HepG2 (cell line): ENCODE measurements at regions not wholly inside any gene's neighbourhood (a gene's known extent, or its start where the extent isn't known, plus 50 kb on each side); places are given as distances from the start of the nearest gene placed in this dataset.

Source experiments
- ATAC-seq: fragments of 200-7000 bp; cut with Tn5 transposase; 3 replicates; pipeline ENCODE4 v1.9.1; 2020; ENCODE audit warnings: mild to moderate bottlenecking, moderate library complexity
- BruUV-seq: library from RNA; stranded (reverse); fragments of 400-500 nt; replicated peaks from 2 replicates; lab custom pipeline; 2021; lab: Mats Ljungman, UMichigan
- CTCF ChIA-PET: fragments of 300-600 bp; formaldehyde crosslinking; extraction: SDS; loops from one replicate; lab custom pipeline; 2021; ENCODE audit warnings: low total read pairs, inconsistent platforms, low intra/inter-chr PET ratio; lab: Yijun Ruan, JAX
- POLR2A ChIA-PET: fragments of 350-600 bp; sonication (Branson Sonifier 250); formaldehyde crosslinking; loops from one replicate; lab custom pipeline; 2020; ENCODE audit warnings: antibody characterized with exemption, inconsistent platforms; lab: Yijun Ruan, JAX
- DNase-seq: peaks from one replicate; pipeline ENCODE4 v3.0.0-alpha.2; 2015; ENCODE audit warnings: low spot score
- FAIRE-seq: peaks from 3 replicates; lab custom pipeline; 2011; peaks lifted over from hg19 to GRCh38; lab: Jason Lieb, UNC
- H2AFZ ChIP-seq: one replicate; pipeline ENCODE4 v1.6.1; 2011; ENCODE audit warnings: low read length, inconsistent platforms
- H3K27ac ChIP-seq: fragments of 300-600 bp; 3 replicates; pipeline ENCODE4 v1.8.0; 2011; ENCODE audit warnings: mixed run types, mild to moderate bottlenecking, mixed read lengths, low read length, inconsistent platforms; ENCODE audit not compliant: insufficient read depth; ENCODE audit errors: extremely low read length
- H3K27me3 ChIP-seq, 2 experiments: fragments of 200-600 bp in 1 of 2; 2 replicates in 1 of 2; 3 replicates in 1 of 2; pipeline versions ENCODE4 v1.6.0 to v1.8.0; 2011; ENCODE audit warnings: low read length in 2 of 2, mild to moderate bottlenecking in 2 of 2, moderate library complexity in 2 of 2, inconsistent platforms in 1 of 2; ENCODE audit not compliant: insufficient read depth in 2 of 2, control insufficient read depth in 1 of 2
- H3K36me3 ChIP-seq, 2 experiments: fragments of 200-600 bp in 1 of 2; replicated peaks in 1 of 2; 2 replicates in 1 of 2; 3 replicates in 1 of 2; pipeline versions ENCODE4 v1.5.1 to v1.8.0; 2011; ENCODE audit warnings: low read length in 2 of 2, inconsistent platforms in 1 of 2; ENCODE audit not compliant: insufficient read depth in 2 of 2, control insufficient read depth in 1 of 2
- H3K4me1 ChIP-seq: 2 replicates; pipeline ENCODE4 v1.5.1; 2012; ENCODE audit warnings: low read length, inconsistent platforms; ENCODE audit not compliant: insufficient read depth
- H3K4me2 ChIP-seq: 2 replicates; pipeline ENCODE4 v1.6.0; 2011; ENCODE audit warnings: low read depth, low read length, inconsistent platforms
- H3K4me3 ChIP-seq, 3 experiments: fragments of 200-600 bp in 1 of 3; sonication (generic), shearing (Covaris generic) in 1 of 3; replicated peaks in 1 of 3; 2 replicates each; pipeline ENCODE4 v1.5.1; 2011 to 2016; ENCODE audit warnings: low read length in 3 of 3, inconsistent platforms in 2 of 3, low read depth in 2 of 3, mild to moderate bottlenecking in 2 of 3, control low read depth in 1 of 3, mixed read lengths in 1 of 3; ENCODE audit not compliant: insufficient read depth in 1 of 3
- H3K79me2 ChIP-seq: one replicate; pipeline ENCODE4 v1.6.1; 2011; ENCODE audit warnings: low read length, inconsistent platforms; ENCODE audit not compliant: insufficient read depth
- H3K9ac ChIP-seq: 2 replicates; pipeline ENCODE4 v1.6.0; 2011; ENCODE audit warnings: mild to moderate bottlenecking, low read depth, low read length, inconsistent platforms; ENCODE audit not compliant: insufficient read depth
- H3K9me3 ChIP-seq: 2 replicates; pipeline ENCODE4 v1.5.1; 2012; ENCODE audit warnings: mild to moderate bottlenecking, low read length
- H4K20me1 ChIP-seq: 2 replicates; pipeline ENCODE4 v1.6.0; 2011; ENCODE audit warnings: inconsistent platforms, mild to moderate bottlenecking, low read length, moderate library complexity; ENCODE audit not compliant: insufficient read depth
- ELF4 ChIP-seq: sonication (generic); formaldehyde crosslinking; IDR thresholded peaks from 2 replicates; pipeline ENCODE4 v1.5.0; 2020; ENCODE audit warnings: missing genetic modification reagents, mild to moderate bottlenecking, moderate library complexity, borderline replicate concordance
- MLLT10 ChIP-seq: sonication (generic); formaldehyde crosslinking; IDR thresholded peaks from 2 replicates; pipeline ENCODE4 v1.4.0; 2020; ENCODE audit warnings: missing genetic modification reagents
- MTF1 ChIP-seq: sonication (generic); formaldehyde crosslinking; IDR thresholded peaks from 2 replicates; pipeline ENCODE4 v1.5.0; 2020; ENCODE audit warnings: missing genetic modification reagents
- NR2F6 ChIP-seq, 2 experiments: IDR thresholded peaks; 2 replicates each; pipeline ENCODE4 v1.6.1; 2016; ENCODE audit warnings: antibody characterized with exemption in 1 of 2, mild to moderate bottlenecking in 1 of 2
- POGZ ChIP-seq: sonication (generic); formaldehyde crosslinking; IDR thresholded peaks from 2 replicates; pipeline ENCODE4 v1.4.0; 2020; ENCODE audit warnings: mild to moderate bottlenecking, missing genetic modification reagents
- SRSF4 ChIP-seq: fragments of 200-400 bp; formaldehyde crosslinking; IDR thresholded peaks from one replicate; pipeline ENCODE4 v1.6.1; 2018; ENCODE audit warnings: mild to moderate bottlenecking, low read depth, low read length, moderate library complexity; ENCODE audit not compliant: poor library complexity, severe bottlenecking
- ZNF225 ChIP-seq: sonication (generic); formaldehyde crosslinking; IDR thresholded peaks from 2 replicates; pipeline ENCODE4 v1.4.0; 2020; ENCODE audit warnings: mild to moderate bottlenecking, missing genetic modification reagents
- ZSCAN29 ChIP-seq: sonication (generic); formaldehyde crosslinking; conservative IDR thresholded peaks from 2 replicates; pipeline ENCODE4 v1.4.0; 2020; ENCODE audit warnings: mild to moderate bottlenecking, missing genetic modification reagents
- WGBS: methylation state at CpG from one replicate; pipeline ENCODE4 v1.1.6; 2017; ENCODE audit warnings: low lambda C conversion rate; 5-methylcytosine and 5-hydroxymethylcytosine counted together
- in situ Hi-C: cut with HindIII; loops from 2 replicates; pipeline ENCODE4 v1.10.0; 2017; ENCODE audit warnings: low pct_unique_long_range_greater_than_20kb; ENCODE audit not compliant: extremely low pct_ligation_motif_present
- intact Hi-C: fragments of 100-400 bp; cut with micrococcal nuclease; formaldehyde crosslinking; loops from one replicate; pipeline ENCODE4 v1.10.0; 2022; ENCODE audit not compliant: unreplicated experiment
- TF ChIP-seq, protein P1 (sequence below): sonication (generic); formaldehyde crosslinking; IDR thresholded peaks from 2 replicates; pipeline ENCODE4 v1.5.0; 2020; ENCODE audit warnings: mild to moderate bottlenecking, missing genetic modification reagents, borderline replicate concordance
- TF ChIP-seq, protein P2 (sequence below): IDR thresholded peaks from 2 replicates; pipeline ENCODE4 v1.6.1; 2016; ENCODE audit warnings: missing compliant biosample characterization, missing genetic modification reagents, borderline replicate concordance

DNA sequence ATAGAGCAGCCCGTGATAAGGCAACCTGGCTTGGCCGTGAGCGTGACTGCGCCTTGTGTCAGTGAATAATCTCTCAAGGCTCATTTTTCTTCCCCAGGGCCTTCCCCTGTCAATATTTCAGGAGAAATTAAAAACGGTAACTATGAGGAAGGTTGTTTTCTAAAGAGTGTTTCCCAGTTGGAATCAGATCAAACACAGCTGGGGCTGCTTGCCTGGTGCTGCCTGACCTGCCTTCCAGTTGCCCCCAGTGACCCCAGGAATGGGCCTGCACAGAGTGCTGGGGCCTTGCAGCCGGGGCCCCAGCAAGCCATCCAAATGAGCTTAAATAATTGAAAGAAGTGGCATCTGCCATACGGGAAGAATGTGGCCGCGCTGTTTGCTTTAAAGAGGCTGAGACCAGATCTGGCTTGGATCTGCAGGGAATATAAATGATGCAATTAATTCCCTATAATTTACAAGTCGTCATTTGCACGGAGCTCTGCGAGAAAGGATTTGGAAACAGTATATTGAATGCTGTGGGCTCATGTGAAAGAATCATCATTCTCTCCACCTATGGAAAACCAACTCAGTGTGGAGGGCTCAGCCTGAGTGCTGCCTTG lies 203.9 kb downstream of the C1orf94 start:
- 21% methylated on average over 12 of the region's 12 CpGs for WGBS
- no TSS peak for BruUV-seq

DNA sequence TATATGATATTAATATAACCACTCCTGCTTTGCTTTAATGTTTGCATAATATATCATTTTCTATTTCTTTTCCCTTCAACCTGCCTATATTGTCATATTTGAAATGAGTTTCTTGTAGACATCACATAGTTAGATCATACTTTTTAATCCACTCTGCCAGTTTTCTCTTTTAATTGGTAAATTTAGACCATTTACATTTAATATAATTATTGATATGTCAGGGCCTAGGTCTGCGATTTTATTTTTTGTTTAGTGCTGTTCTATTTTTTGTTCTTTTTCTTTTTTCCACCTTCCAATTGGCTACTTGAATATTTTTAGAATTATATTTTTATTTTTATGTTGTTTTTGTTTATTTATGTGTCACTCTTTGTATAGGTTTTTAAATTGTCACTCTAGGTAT lies 213.3 kb downstream of the C1orf94 start:
- in situ Hi-C loops = no loop called here
- no TSS peak for BruUV-seq
- FAIRE-seq = no peak
- no peak overlapping the region for H3K9ac ChIP-seq
- no peak overlapping the region for H3K4me3 ChIP-seq
- H4K20me1 ChIP-seq = no peaks in the 10 kb centered on the region
- no peaks in the 10 kb centered on the region for H3K79me2 ChIP-seq
- H2AFZ ChIP-seq = no peak overlapping the region
- no peaks in the 10 kb centered on the region for H3K36me3 ChIP-seq
- H3K9me3 ChIP-seq = no peaks in the 10 kb centered on the region
- intact Hi-C loops = no loop called here
- POLR2A ChIA-PET = no interaction called here
- 0% methylated on average over 1 of the region's 1 CpG for WGBS
- no peak overlapping the region for H3K27ac ChIP-seq
- no peak overlapping the region for H3K4me2 ChIP-seq
- no peak for ATAC-seq
- DNase-seq = no peak
- H3K27me3 ChIP-seq = no peaks in the 10 kb centered on the region; a peak in 1 of 5 replicates
- H3K4me1 ChIP-seq = no peaks in the 10 kb centered on the region
- CTCF ChIA-PET = no interaction called here
- no peak for TF ChIP-seq POGZ
- no peak for TF ChIP-seq NR2F6 (IDR thresholded peaks at IDR 0.05)
- TF ChIP-seq NR2F6 (CRISPR knock-in tag; IDR thresholded peaks at IDR 0.05) = no peak
- no peak for TF ChIP-seq ZNF225 (CRISPR knock-in tag)
- TF ChIP-seq, protein P1, sequence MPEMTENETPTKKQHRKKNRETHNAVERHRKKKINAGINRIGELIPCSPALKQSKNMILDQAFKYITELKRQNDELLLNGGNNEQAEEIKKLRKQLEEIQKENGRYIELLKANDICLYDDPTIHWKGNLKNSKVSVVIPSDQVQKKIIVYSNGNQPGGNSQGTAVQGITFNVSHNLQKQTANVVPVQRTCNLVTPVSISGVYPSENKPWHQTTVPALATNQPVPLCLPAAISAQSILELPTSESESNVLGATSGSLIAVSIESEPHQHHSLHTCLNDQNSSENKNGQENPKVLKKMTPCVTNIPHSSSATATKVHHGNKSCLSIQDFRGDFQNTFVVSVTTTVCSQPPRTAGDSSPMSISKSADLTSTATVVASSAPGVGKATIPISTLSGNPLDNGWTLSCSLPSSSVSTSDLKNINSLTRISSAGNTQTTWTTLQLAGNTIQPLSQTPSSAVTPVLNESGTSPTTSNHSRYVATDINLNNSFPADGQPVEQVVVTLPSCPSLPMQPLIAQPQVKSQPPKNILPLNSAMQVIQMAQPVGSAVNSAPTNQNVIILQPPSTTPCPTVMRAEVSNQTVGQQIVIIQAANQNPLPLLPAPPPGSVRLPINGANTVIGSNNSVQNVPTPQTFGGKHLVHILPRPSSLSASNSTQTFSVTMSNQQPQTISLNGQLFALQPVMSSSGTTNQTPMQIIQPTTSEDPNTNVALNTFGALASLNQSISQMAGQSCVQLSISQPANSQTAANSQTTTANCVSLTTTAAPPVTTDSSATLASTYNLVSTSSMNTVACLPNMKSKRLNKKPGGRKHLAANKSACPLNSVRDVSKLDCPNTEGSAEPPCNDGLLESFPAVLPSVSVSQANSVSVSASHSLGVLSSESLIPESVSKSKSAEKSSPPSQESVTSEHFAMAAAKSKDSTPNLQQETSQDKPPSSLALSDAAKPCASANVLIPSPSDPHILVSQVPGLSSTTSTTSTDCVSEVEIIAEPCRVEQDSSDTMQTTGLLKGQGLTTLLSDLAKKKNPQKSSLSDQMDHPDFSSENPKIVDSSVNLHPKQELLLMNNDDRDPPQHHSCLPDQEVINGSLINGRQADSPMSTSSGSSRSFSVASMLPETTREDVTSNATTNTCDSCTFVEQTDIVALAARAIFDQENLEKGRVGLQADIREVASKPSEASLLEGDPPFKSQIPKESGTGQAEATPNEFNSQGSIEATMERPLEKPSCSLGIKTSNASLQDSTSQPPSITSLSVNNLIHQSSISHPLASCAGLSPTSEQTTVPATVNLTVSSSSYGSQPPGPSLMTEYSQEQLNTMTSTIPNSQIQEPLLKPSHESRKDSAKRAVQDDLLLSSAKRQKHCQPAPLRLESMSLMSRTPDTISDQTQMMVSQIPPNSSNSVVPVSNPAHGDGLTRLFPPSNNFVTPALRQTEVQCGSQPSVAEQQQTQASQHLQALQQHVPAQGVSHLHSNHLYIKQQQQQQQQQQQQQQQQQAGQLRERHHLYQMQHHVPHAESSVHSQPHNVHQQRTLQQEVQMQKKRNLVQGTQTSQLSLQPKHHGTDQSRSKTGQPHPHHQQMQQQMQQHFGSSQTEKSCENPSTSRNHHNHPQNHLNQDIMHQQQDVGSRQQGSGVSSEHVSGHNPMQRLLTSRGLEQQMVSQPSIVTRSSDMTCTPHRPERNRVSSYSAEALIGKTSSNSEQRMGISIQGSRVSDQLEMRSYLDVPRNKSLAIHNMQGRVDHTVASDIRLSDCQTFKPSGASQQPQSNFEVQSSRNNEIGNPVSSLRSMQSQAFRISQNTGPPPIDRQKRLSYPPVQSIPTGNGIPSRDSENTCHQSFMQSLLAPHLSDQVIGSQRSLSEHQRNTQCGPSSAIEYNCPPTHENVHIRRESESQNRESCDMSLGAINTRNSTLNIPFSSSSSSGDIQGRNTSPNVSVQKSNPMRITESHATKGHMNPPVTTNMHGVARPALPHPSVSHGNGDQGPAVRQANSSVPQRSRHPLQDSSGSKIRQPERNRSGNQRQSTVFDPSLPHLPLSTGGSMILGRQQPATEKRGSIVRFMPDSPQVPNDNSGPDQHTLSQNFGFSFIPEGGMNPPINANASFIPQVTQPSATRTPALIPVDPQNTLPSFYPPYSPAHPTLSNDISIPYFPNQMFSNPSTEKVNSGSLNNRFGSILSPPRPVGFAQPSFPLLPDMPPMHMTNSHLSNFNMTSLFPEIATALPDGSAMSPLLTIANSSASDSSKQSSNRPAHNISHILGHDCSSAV (CRISPR knock-in tag) = no peak
- no peak for TF ChIP-seq MLLT10
- TF ChIP-seq ZSCAN29 = no peak
- TF ChIP-seq, protein P2, sequence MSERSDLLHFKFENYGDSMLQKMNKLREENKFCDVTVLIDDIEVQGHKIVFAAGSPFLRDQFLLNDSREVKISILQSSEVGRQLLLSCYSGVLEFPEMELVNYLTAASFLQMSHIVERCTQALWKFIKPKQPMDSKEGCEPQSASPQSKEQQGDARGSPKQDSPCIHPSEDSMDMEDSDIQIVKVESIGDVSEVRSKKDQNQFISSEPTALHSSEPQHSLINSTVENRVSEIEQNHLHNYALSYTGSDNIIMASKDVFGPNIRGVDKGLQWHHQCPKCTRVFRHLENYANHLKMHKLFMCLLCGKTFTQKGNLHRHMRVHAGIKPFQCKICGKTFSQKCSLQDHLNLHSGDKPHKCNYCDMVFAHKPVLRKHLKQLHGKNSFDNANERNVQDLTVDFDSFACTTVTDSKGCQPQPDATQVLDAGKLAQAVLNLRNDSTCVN (CRISPR knock-in tag) = no peak
- no peak for TF ChIP-seq ELF4 (CRISPR knock-in tag)
- no peak for TF ChIP-seq MTF1

More for the DNA sequence above, 203.9 kb downstream of the C1orf94 start:
- in situ Hi-C loops = no loop called here
- H3K4me2 ChIP-seq = no peak overlapping the region
- ATAC-seq = no peak
- no peak overlapping the region for H3K9ac ChIP-seq
- TF ChIP-seq SRSF4 = no peak
- ChIA-PET CTCF (no interaction called here), POLR2A (no interaction called here)
- H3K4me3 ChIP-seq = no peak overlapping the region
- no peak overlapping the region for H2AFZ ChIP-seq
- H3K27ac ChIP-seq = no peak overlapping the region
- no peak for FAIRE-seq
- peaks cover 1 to 10% of the 10 kb centered on the region in 2 experiments; a peak in 2 of 5 replicates for H3K27me3 ChIP-seq
- H3K79me2 ChIP-seq = no peaks in the 10 kb centered on the region
- H3K36me3 ChIP-seq = no peaks in the 10 kb centered on the region
- DNase-seq = no peak
- H3K4me1 ChIP-seq = no peaks in the 10 kb centered on the region
- H3K9me3 ChIP-seq = no peaks in the 10 kb centered on the region
- no peaks in the 10 kb centered on the region for H4K20me1 ChIP-seq
- intact Hi-C loops = no loop called here
